Neural progenitor cell (in vitro differentiated cells): ENCODE measurements at regions not wholly inside any gene's neighbourhood (a gene's known extent, or its start where the extent isn't known, plus 50 kb on each side); places are given as distances from the start of the nearest gene placed in this dataset.

Experiments
- DNase-seq: peaks from one replicate; pipeline ENCODE4 v3.0.0-alpha.2; 2016; ENCODE audit warnings: low spot score
- H2AFZ ChIP-seq: fragments of 200-600 bp; sonication (generic); replicated peaks from 2 replicates; pipeline ENCODE4 v1.6.1; 2016; ENCODE audit warnings: antibody characterized with exemption
- H3F3A ChIP-seq: fragments of 200-600 bp; sonication (generic); 2 replicates; pipeline ENCODE4 v1.6.1; 2016; ENCODE audit warnings: antibody characterized with exemption, low read depth
- H3K27ac ChIP-seq: fragments of 200-600 bp; sonication (generic); 2 replicates; pipeline ENCODE4 v1.5.1; 2016; ENCODE audit warnings: mild to moderate bottlenecking
- H3K27me3 ChIP-seq: fragments of 200-600 bp; sonication (generic); 2 replicates; pipeline ENCODE4 v1.6.1; 2016; ENCODE audit warnings: mild to moderate bottlenecking, moderate library complexity
- H3K36me3 ChIP-seq: fragments of 200-600 bp; sonication (generic); 2 replicates; pipeline ENCODE4 v1.5.1; 2016
- H3K4me1 ChIP-seq: fragments of 200-600 bp; sonication (generic); 2 replicates; pipeline ENCODE4 v1.6.1; 2016; ENCODE audit warnings: mixed run types
- H3K4me2 ChIP-seq: fragments of 200-600 bp; sonication (generic); 2 replicates; pipeline ENCODE4 v1.6.1; 2016
- H3K4me3 ChIP-seq: fragments of 200-600 bp; sonication (generic); 2 replicates; pipeline ENCODE4 v1.5.1; 2016
- H3K79me2 ChIP-seq: fragments of 200-600 bp; sonication (generic); 2 replicates; pipeline ENCODE4 v1.6.1; 2016; ENCODE audit warnings: low read depth
- H3K9ac ChIP-seq: fragments of 200-600 bp; sonication (generic); 2 replicates; pipeline ENCODE4 v1.6.1; 2016
- H3K9me3 ChIP-seq: fragments of 200-600 bp; sonication (generic); 2 replicates; pipeline ENCODE4 v1.5.1; 2016; ENCODE audit warnings: low read depth
- H4K20me1 ChIP-seq: fragments of 200-600 bp; sonication (generic); 2 replicates; pipeline ENCODE4 v1.6.1; 2016; ENCODE audit warnings: low read depth
- H3K27ac Mint-ChIP-seq: 3 replicates; pipeline ENCODE4 v1.8.0; 2021; ENCODE audit warnings: mixed read lengths
- H3K27me3 Mint-ChIP-seq: 2 replicates; pipeline ENCODE4 v1.8.0; 2022; ENCODE audit warnings: low read depth, mild to moderate bottlenecking, inconsistent platforms, moderate library complexity, mixed read lengths; ENCODE audit not compliant: insufficient read depth
- H3K36me3 Mint-ChIP-seq: 3 replicates; pipeline ENCODE4 v1.8.0; 2021; ENCODE audit warnings: mixed read lengths
- H3K4me1 Mint-ChIP-seq: 3 replicates; pipeline ENCODE4 v1.8.0; 2021; ENCODE audit warnings: mixed read lengths
- H3K4me3 Mint-ChIP-seq: 3 replicates; pipeline ENCODE4 v1.8.0; 2021; ENCODE audit warnings: mild to moderate bottlenecking, moderate library complexity, mixed read lengths
- H3K9me3 Mint-ChIP-seq: 3 replicates; pipeline ENCODE4 v1.8.0; 2020; ENCODE audit warnings: mixed read lengths
- EZH2 ChIP-seq: fragments of 200-600 bp; sonication (generic); IDR thresholded peaks from 2 replicates; pipeline ENCODE4 v1.6.1; 2017; ENCODE audit warnings: antibody characterized with exemption, mild to moderate bottlenecking, moderate library complexity
- EZH2phosphoT487 ChIP-seq: fragments of 200-600 bp; sonication (generic); IDR thresholded peaks from 2 replicates; pipeline ENCODE4 v1.6.1; 2017; ENCODE audit warnings: antibody characterized with exemption
- TF ChIP-seq, protein P1 (sequence below): fragments of 200-600 bp; sonication (generic); IDR thresholded peaks from 2 replicates; pipeline ENCODE4 v1.5.1; 2017; ENCODE audit warnings: antibody characterized with exemption, mild to moderate bottlenecking

DNA sequence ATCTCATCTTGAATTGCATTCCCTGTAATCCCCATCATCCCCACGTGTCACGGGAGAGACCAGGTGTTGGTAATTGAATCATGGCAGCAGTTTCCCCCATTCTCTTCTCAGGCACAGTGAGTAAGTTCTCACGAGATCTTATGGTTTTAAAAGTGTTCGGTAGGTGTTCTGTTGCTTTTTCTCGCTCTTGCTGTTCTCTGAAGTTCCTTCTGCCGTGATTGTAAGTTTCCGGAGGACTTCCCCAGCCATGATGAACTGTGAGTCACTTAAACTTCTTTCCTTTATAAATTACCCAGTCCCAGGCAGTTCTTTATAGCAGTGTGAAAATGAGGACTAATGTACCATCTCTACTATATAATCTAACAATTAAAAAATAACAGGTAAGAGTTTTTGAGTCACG, 409.9 kb upstream of the NRXN1 start:
- H3K79me2 ChIP-seq = no peaks in the 10 kb centered on the region
- no peaks in the 10 kb centered on the region for H4K20me1 ChIP-seq
- no peak overlapping the region for H3K27ac Mint-ChIP-seq
- DNase-seq = no peak
- H3K4me3 ChIP-seq = no peak overlapping the region
- H3K4me1 Mint-ChIP-seq = no peaks in the 10 kb centered on the region
- H3K27me3 ChIP-seq = no peaks in the 10 kb centered on the region
- H3K27me3 Mint-ChIP-seq = no peaks in the 10 kb centered on the region
- H3K36me3 Mint-ChIP-seq = no peaks in the 10 kb centered on the region
- no peaks in the 10 kb centered on the region for H3K4me1 ChIP-seq
- TF ChIP-seq, protein P1, sequence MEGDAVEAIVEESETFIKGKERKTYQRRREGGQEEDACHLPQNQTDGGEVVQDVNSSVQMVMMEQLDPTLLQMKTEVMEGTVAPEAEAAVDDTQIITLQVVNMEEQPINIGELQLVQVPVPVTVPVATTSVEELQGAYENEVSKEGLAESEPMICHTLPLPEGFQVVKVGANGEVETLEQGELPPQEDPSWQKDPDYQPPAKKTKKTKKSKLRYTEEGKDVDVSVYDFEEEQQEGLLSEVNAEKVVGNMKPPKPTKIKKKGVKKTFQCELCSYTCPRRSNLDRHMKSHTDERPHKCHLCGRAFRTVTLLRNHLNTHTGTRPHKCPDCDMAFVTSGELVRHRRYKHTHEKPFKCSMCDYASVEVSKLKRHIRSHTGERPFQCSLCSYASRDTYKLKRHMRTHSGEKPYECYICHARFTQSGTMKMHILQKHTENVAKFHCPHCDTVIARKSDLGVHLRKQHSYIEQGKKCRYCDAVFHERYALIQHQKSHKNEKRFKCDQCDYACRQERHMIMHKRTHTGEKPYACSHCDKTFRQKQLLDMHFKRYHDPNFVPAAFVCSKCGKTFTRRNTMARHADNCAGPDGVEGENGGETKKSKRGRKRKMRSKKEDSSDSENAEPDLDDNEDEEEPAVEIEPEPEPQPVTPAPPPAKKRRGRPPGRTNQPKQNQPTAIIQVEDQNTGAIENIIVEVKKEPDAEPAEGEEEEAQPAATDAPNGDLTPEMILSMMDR = no peak
- TF ChIP-seq EZH2phosphoT487 (no peak), EZH2 (no peak)
- no peak overlapping the region for H3K9ac ChIP-seq
- H3K4me3 Mint-ChIP-seq = no peak overlapping the region
- H2AFZ ChIP-seq = no peak overlapping the region
- no peak overlapping the region for H3K27ac ChIP-seq
- no peaks in the 10 kb centered on the region for H3K9me3 ChIP-seq
- H3K36me3 ChIP-seq = no peaks in the 10 kb centered on the region
- no peaks in the 10 kb centered on the region for H3F3A ChIP-seq
- no peaks in the 10 kb centered on the region for H3K9me3 Mint-ChIP-seq
- H3K4me2 ChIP-seq = no peak overlapping the region

DNA sequence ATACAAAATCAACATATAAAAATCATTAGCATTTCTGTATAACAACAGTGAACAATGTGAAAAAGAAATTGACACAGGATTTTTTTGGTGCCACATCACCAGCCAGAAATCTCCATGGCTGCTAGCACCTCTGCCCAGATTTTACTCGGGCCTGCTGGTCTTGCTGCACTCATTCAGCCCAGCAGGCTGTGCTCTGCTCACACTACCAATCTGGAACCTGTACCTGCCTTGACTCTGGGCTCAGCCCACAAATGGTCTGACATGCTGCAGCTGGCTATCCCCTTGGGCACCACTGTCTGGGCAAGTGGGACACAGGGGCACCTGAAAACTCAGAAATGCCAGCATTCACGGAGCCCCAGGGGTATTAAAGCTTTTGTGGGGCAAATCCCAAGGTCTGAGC, 392.5 kb upstream of the NRXN1 start:
- H3K4me3 ChIP-seq = no peak overlapping the region
- DNase-seq = peak; percentile 45
- Mint-ChIP-seq H3K9me3 (no peaks in the 10 kb centered on the region), H3K4me3 (no peak overlapping the region), H3K27me3 (no peaks in the 10 kb centered on the region), H3K4me1 (no peaks in the 10 kb centered on the region), H3K27ac (no peak overlapping the region), H3K36me3 (no peaks in the 10 kb centered on the region)
- H3K4me1 ChIP-seq = no peaks in the 10 kb centered on the region
- TF ChIP-seq, protein P1 = peak; percentile 48
- no peak for TF ChIP-seq EZH2phosphoT487
- TF ChIP-seq EZH2 = no peak
- no peak overlapping the region for H3K9ac ChIP-seq
- H3K79me2 ChIP-seq = no peaks in the 10 kb centered on the region
- no peaks in the 10 kb centered on the region for H3K27me3 ChIP-seq
- H3K9me3 ChIP-seq = no peaks in the 10 kb centered on the region
- no peaks in the 10 kb centered on the region for H3F3A ChIP-seq
- no peaks in the 10 kb centered on the region for H3K36me3 ChIP-seq
- H4K20me1 ChIP-seq = no peaks in the 10 kb centered on the region
- H3K4me2 ChIP-seq = no peak overlapping the region
- no peak overlapping the region for H2AFZ ChIP-seq
- no peak overlapping the region for H3K27ac ChIP-seq

DNA sequence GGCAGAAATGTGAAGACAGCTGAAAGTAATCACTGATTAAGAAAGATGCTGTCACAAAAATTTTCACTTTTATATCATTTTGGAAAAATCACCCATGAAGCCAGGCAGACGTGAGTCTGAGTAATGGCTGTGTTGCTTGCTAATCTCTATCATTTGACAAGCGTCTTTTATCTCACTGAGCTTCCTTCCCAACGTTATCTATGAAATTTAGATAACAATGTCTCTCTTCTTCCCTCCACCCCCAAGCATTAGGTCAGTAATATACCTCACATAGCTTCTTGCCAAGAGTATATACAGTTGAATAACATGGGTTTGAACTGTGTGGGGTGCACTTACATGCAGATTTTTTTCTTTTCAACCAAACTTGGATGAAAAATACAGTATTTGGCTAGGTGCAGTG, 388.6 kb upstream of the NRXN1 start:
- Histone ChIP-seq H3K4me1 (no peaks in the 10 kb centered on the region), H3K27me3 (no peaks in the 10 kb centered on the region), H3K36me3 (no peaks in the 10 kb centered on the region), H3K9ac (no peak overlapping the region), H3K4me2 (no peak overlapping the region), H3K27ac (no peak overlapping the region), H3F3A (no peaks in the 10 kb centered on the region), H3K9me3 (no peaks in the 10 kb centered on the region), H2AFZ (no peak overlapping the region), H3K79me2 (no peaks in the 10 kb centered on the region), H4K20me1 (no peaks in the 10 kb centered on the region), H3K4me3 (no peak overlapping the region)
- no peaks in the 10 kb centered on the region for H3K4me1 Mint-ChIP-seq
- H3K27ac Mint-ChIP-seq = no peak overlapping the region
- TF ChIP-seq, protein P1 = no peak
- TF ChIP-seq EZH2 = no peak
- TF ChIP-seq EZH2phosphoT487 = no peak
- no peak overlapping the region for H3K4me3 Mint-ChIP-seq
- H3K36me3 Mint-ChIP-seq = no peaks in the 10 kb centered on the region
- DNase-seq = no peak
- H3K9me3 Mint-ChIP-seq = no peaks in the 10 kb centered on the region
- H3K27me3 Mint-ChIP-seq = no peaks in the 10 kb centered on the region

DNA sequence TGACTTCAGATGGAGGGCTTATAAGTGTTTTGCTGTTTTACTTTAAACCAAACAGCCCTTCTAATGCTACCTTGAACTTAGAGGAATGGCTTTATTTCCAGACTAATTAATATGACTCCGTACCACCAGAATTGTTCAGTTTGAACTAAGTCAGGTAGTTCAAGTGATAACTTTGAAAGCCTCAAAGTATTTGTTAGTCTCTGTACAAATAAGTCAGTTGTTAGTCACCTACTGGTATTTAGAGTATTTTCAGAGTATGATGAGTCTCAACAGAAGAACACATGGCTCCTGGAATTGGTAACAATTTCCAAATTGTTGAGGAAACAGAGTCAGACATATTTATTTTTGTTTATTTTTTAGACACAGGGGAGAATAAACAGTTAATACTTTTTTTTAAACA, 381.8 kb upstream of the NRXN1 start:
- DNase-seq = no peak
- Histone ChIP-seq H4K20me1 (no peaks in the 10 kb centered on the region), H3K27me3 (no peaks in the 10 kb centered on the region), H3K4me2 (no peak overlapping the region), H3K79me2 (no peaks in the 10 kb centered on the region), H3K27ac (no peak overlapping the region), H3K4me1 (peaks cover 17% of the 10 kb centered on the region), H3K9me3 (no peaks in the 10 kb centered on the region), H2AFZ (no peak overlapping the region), H3K9ac (no peak overlapping the region), H3K36me3 (no peaks in the 10 kb centered on the region), H3K4me3 (no peak overlapping the region), H3F3A (no peaks in the 10 kb centered on the region)
- no peaks in the 10 kb centered on the region for H3K27me3 Mint-ChIP-seq
- no peak overlapping the region for H3K4me3 Mint-ChIP-seq
- TF ChIP-seq EZH2phosphoT487 (no peak), EZH2 (no peak)
- H3K36me3 Mint-ChIP-seq = no peaks in the 10 kb centered on the region
- H3K9me3 Mint-ChIP-seq = no peaks in the 10 kb centered on the region
- peaks cover 4% of the 10 kb centered on the region for H3K4me1 Mint-ChIP-seq
- no peak overlapping the region for H3K27ac Mint-ChIP-seq
